ENCODE measurements at regions not wholly inside any gene's neighbourhood (a gene's known extent, or its start where the extent isn't known, plus 50 kb on each side); places are given as distances from the start of the nearest gene placed in this dataset.
"Not testable (repeated sequence)": the region's sequence is repeated elsewhere in the genome, so short reads cannot be mapped to it uniquely, and the experiment has no call there.

DNA sequence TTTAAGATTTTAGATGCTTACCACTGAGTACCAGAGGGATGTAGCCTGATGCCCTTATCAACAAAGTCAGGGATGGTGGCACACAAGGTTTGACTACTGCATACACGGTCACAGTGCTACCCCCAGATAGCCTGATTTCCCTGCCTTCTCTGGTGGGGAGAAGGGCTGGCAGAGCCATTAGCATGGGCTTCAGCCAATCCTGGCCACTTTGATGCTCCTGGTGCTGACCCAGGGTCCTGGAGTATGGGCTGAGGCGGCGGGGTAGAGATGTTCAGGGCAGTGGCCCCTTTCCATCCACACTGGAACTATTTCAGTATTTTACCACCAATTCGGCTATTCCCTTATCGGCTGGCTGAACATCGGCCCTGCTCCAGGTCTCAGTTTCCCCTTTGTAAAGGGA lies 83.2 kb downstream of the POTEB3 start:
- intact Hi-C loops (cut with DNase I); DNase-seq; ATAC-seq: not testable (repeated sequence)

DNA sequence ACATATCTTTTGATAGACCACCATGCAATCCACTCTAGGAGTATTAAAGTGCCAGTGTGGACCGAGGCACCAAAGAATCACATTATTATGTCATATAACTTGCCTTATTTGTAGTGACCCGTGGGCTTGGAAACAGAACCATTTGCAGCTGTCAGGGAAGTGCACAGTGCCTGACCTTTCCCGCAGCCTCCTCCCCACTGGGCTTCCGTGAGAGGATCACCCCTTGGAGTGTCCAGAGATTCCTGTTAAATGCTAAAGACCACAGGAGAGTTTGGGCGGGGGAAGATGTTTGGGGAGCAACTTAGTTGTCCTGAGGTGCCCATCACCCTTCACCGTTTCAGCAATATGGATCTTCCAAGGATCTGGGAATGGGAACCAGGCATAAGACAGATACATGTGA lies 84.4 kb downstream of the POTEB3 start:
- intact Hi-C loops (cut with DNase I); ATAC-seq; DNase-seq: not testable (repeated sequence)

DNA sequence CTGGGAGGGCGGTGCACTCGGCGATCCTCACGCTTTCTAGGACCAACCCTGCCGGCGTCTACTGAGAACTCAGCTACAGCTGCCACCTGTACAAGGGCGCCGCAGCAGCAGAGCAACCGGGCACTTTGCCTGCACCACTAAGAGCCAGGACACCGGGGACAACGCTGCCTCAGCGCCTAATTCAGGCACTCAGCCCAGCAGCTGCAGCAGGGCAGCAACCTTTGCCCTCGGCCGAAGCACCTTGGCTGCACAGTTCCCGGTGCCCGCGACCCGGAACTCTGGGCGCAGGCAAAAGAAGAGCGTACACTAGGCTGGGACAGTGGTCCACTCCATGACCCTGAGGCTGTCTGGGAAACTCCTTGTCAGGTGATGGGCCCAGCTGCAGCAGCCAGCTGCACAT lies 85.7 kb downstream of the POTEB3 start:
- ATAC-seq; intact Hi-C loops (cut with DNase I); DNase-seq: not testable (repeated sequence)

DNA sequence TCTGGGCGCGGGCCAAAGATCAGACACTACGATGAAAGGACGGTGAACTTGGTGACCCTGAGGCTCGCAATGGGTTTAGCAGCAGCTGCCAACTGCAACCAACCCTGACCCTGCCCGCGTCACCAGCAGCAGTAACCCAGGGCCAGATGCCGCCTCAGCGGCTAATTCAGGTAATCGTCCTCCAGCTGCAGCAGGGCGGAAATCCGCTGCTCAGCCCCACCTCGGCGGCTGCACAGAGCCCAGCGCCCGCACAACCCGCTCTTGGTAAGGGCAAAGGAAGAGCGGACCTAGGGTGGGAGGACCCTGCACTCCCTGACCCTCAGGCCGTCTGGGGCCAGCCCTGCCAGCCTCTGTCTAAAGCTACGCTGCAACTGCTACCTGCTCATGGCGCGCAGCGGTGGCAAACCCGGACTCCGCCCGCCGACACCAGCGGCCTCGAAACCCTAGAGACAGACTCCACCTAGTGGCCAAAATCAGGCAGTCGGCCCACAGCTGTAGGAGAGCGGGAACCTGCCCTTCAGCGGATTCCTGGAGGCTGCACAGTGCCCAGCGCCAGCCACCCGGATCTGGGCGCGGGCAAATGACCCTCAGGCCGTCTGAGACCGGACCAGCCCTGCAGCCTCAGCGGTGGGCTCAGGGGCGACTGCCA lies 87.5 kb downstream of the POTEB3 start:
- intact Hi-C loops (cut with DNase I); ATAC-seq; DNase-seq: not testable (repeated sequence)

- DNase-seq; intact Hi-C loops (cut with DNase I); ATAC-seq: not testable (repeated sequence)
Observed at GRCh38 chr15:21344960-21345359, 95.3 kb downstream of the POTEB3 start.

GRCh38 chr15:21344500-21344899 lies 95.8 kb downstream of the POTEB3 start:
- ATAC-seq: peak; percentile 48 to 81
- intact Hi-C loops (cut with DNase I); DNase-seq: not testable (repeated sequence)

- DNase-seq; ATAC-seq; intact Hi-C loops (cut with DNase I): not testable (repeated sequence)
Observed at GRCh38 chr15:21337028-21337427, 103.3 kb downstream of the POTEB3 start.

GRCh38 chr15:21324720-21325460 lies 115.4 kb downstream of the POTEB3 start:
- intact Hi-C loops (cut with DNase I); DNase-seq: not testable (repeated sequence)
- peak; percentile 90 to 99 for ATAC-seq

- DNase-seq; intact Hi-C loops (cut with DNase I): not testable (repeated sequence)
- peak in 1 of 2 donors; percentile 78 for ATAC-seq
Observed at GRCh38 chr15:21284353-21284752, 155.9 kb downstream of the POTEB3 start.

DNA sequence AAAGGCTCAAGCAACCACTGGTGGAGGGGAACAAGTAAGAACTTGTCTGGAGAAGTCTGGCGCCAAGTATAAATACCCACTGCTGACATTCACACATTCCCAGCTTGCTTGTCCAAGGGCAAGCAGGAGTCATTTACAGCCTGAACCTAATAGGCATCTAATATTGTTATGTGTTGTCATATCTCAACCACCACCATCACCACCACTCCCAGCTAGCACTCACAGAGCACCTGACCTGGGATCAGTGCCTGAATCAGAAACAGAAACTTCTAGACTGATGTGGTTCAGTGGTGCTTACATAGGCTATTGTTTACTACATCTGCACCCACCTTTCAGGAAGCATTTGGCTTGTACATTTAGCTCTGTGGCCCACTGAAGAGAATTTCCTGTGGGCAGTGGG lies 157.1 kb downstream of the POTEB3 start:
- DNase-seq; intact Hi-C loops (cut with DNase I): not testable (repeated sequence)
- peak; percentile 8 to 30 for ATAC-seq

GRCh38 chr15:21280272-21280671 lies 160.0 kb downstream of the POTEB3 start:
- ATAC-seq; intact Hi-C loops (cut with DNase I); DNase-seq: not testable (repeated sequence)

DNA sequence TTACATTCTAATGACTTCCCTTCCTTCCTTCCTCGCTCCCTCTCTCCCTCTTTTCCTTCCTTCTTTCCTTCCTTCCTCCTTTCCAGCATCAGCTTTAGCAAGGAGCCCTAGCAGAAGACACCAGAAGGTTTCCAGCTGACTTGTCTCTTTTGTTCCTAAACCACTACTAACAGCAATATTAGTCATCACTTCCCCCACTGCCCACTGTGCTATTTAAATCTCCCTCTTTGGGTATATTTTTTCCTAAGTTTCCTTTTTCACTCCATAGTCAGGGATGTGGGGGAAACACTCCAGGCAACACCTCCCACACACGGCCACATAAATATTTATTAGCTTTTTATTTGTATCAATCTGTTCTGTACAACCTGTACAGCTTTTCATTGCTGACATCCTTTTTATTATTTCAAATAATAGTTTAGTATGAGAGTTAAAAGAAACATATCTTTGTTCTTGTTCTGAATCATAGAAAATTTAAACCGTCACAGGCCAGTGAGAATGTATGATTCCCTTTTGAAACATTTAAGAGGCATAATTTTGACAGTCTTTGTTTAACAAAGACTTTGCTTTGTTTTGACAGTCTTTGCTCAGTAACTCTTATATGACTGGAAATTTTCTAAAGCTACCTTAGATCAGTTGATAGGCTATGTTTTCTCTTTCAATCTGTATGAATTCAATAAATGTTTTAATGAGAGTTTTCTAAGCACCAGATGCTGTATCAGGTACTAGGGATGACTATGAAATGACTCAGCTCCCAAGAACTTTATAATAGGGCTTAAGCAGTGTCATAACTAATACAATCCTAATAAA lies 167.9 kb downstream of the POTEB3 start:
- DNase-seq: not testable (repeated sequence)

DNA sequence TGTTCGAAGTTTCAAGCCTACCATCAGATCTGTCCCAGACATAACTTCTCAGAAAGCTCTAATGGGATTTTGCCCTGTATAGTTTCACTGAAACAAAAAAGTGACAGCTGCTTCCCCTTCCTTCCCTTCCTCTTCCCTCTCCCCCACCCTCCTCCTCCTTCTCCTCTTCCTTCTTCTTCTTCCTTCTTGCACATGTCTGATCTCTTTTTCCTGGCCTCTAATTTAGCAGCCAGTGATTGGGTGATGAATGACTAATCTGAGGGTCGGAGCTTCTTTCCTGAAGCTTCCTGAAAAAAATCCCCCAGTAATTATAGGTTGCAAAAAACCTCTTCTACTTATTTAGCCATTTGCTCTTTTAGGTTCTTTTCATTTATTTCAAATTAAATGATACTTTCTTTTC lies 168.7 kb downstream of the POTEB3 start:
- ATAC-seq (peak in 1 of 2 donors; percentile 11), DNase-seq (no peak)
- intact Hi-C loops (cut with DNase I): no loop called here

More for the DNA sequence above, 167.9 kb downstream of the POTEB3 start:
- intact Hi-C loops (cut with DNase I): not testable (repeated sequence)
- ATAC-seq: peak in 1 of 2 donors; percentile 68

GRCh38 chr15:21270474-21270873 lies 169.8 kb downstream of the POTEB3 start:
- intact Hi-C loops (cut with DNase I): no loop called here
- DNase-seq: no peak
- ATAC-seq: no peak

GRCh38 chr15:21269673-21270072 lies 170.6 kb downstream of the POTEB3 start:
- intact Hi-C loops (cut with DNase I); ATAC-seq; DNase-seq: not testable (repeated sequence)

- DNase-seq: peak; percentile 18
Observed at GRCh38 chr15:21269121-21269520, 171.2 kb downstream of the POTEB3 start.

GRCh38 chr15:21268436-21268940 lies 171.8 kb downstream of the POTEB3 start:
- DNase-seq (no peak), ATAC-seq (no peak)
- intact Hi-C loops (cut with DNase I): no loop called here

More at GRCh38 chr15:21269121-21269520, 171.2 kb downstream of the POTEB3 start:
- intact Hi-C loops (cut with DNase I): no loop called here
- ATAC-seq: no peak

GRCh38 chr15:21267671-21268395 lies 172.5 kb downstream of the POTEB3 start:
- intact Hi-C loops (cut with DNase I): no loop called here
- DNase-seq: no peak
- ATAC-seq: no peak

GRCh38 chr15:21267226-21267625 lies 173.1 kb downstream of the POTEB3 start:
- no peak for ATAC-seq
- DNase-seq: no peak
- intact Hi-C loops (cut with DNase I): no loop called here
